Endodermal cell (in vitro differentiated cells): ENCODE measurements at regions not wholly inside any gene's neighbourhood (a gene's known extent, or its start where the extent isn't known, plus 50 kb on each side); places are given as distances from the start of the nearest gene placed in this dataset.

Experiments used
- DNase-seq: peaks from one replicate; pipeline ENCODE4 v3.0.0-alpha.2; 2017
- H3K27ac ChIP-seq: 2 replicates; pipeline ENCODE4 v1.5.1; 2013; ENCODE audit warnings: mild to moderate bottlenecking, low read depth, low read length, moderate library complexity
- H3K27me3 ChIP-seq: 2 replicates; pipeline ENCODE4 v1.6.1; 2013; ENCODE audit warnings: mild to moderate bottlenecking, low read length, moderate library complexity; ENCODE audit not compliant: insufficient read depth, control insufficient read depth, poor library complexity, severe bottlenecking
- H3K36me3 ChIP-seq: 2 replicates; pipeline ENCODE4 v1.7.0; 2013; ENCODE audit warnings: mild to moderate bottlenecking, low read length, moderate library complexity; ENCODE audit not compliant: control insufficient read depth, insufficient read depth
- H3K4me1 ChIP-seq: one replicate; pipeline ENCODE4 v1.7.0; 2013; ENCODE audit warnings: low read length; ENCODE audit not compliant: control insufficient read depth, insufficient read depth
- H3K4me3 ChIP-seq: 2 replicates; pipeline ENCODE4 v1.5.1; 2013; ENCODE audit warnings: mild to moderate bottlenecking, low read length, moderate library complexity
- H3K9ac ChIP-seq: 2 replicates; pipeline ENCODE4 v1.6.1; 2013; ENCODE audit warnings: mild to moderate bottlenecking, low read length, moderate library complexity; ENCODE audit not compliant: poor library complexity, severe bottlenecking; ENCODE audit errors: extremely low read depth
- H3K9me3 ChIP-seq: 2 replicates; pipeline ENCODE4 v1.6.1; 2013; ENCODE audit warnings: mild to moderate bottlenecking, low read length, moderate library complexity; ENCODE audit not compliant: control insufficient read depth
- H3K27ac Mint-ChIP-seq: 2 replicates; pipeline ENCODE4 v1.8.0; 2020; ENCODE audit warnings: mixed read lengths
- H3K27me3 Mint-ChIP-seq: 2 replicates; pipeline ENCODE4 v1.8.0; 2021; ENCODE audit warnings: mild to moderate bottlenecking, mixed read lengths; ENCODE audit not compliant: insufficient read depth
- H3K36me3 Mint-ChIP-seq: 2 replicates; pipeline ENCODE4 v1.8.0; 2020; ENCODE audit warnings: low read depth, mixed read lengths
- H3K4me1 Mint-ChIP-seq: 2 replicates; pipeline ENCODE4 v1.8.0; 2020; ENCODE audit warnings: mixed read lengths
- H3K4me3 Mint-ChIP-seq: 2 replicates; pipeline ENCODE4 v1.8.0; 2020; ENCODE audit warnings: mild to moderate bottlenecking, moderate library complexity, mixed read lengths
- H3K9me3 Mint-ChIP-seq: 2 replicates; pipeline ENCODE4 v1.8.0; 2020; ENCODE audit warnings: mild to moderate bottlenecking, mixed read lengths
- WGBS, 2 experiments: methylation state at CpG; one replicate each; pipeline versions ENCODE4 v1.1.5 to v1.1.7; 2013; ENCODE audit warnings: missing lambda C conversion rate in 2 of 2, mixed read lengths in 1 of 2; ENCODE audit not compliant: insufficient coverage in 1 of 2, insufficient read length in 1 of 2; 5-methylcytosine and 5-hydroxymethylcytosine counted together
- TF ChIP-seq, protein P1 (sequence below): fragments of 200-600 bp; sonication (generic); conservative IDR thresholded peaks from 2 replicates; pipeline ENCODE4 v1.5.0; 2021; ENCODE audit warnings: antibody characterized with exemption, mild to moderate bottlenecking

DNA sequence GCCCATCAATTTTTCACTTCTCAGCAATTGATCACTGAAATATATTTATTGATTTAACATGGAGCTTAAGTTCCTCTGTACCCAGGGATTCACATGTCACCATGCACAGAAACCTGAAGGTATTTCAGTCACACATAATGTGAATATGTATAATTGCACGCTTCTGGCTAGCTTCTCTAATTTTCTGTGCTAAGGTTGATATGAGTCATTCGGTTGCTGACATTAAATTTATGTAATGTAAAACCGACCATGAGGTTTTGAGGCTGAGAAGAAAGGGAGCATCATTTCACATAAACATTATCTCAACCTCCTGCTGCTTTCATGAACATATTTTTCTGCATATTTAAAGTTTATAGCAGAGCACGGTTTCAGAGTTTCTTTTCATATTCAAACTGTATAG is 381.0 kb upstream of the TPK1 start:
- Mint-ChIP-seq H3K9me3 (no peaks in the 10 kb centered on the region), H3K27ac (no peak overlapping the region), H3K4me1 (no peaks in the 10 kb centered on the region), H3K27me3 (no peaks in the 10 kb centered on the region), H3K4me3 (no peak overlapping the region), H3K36me3 (no peaks in the 10 kb centered on the region)
- WGBS, 2 experiments = 92% methylated on average over 4 of the region's 4 CpGs; no CpG with 5 or more reads in 1 of the 2 experiments
- no peak for DNase-seq
- Histone ChIP-seq H3K36me3 (no peaks in the 10 kb centered on the region), H3K27ac (no peak overlapping the region), H3K9me3 (no peaks in the 10 kb centered on the region), H3K4me1 (no peaks in the 10 kb centered on the region), H3K4me3 (no peak overlapping the region), H3K27me3 (no peaks in the 10 kb centered on the region), H3K9ac (no peak overlapping the region)
- TF ChIP-seq, protein P1, sequence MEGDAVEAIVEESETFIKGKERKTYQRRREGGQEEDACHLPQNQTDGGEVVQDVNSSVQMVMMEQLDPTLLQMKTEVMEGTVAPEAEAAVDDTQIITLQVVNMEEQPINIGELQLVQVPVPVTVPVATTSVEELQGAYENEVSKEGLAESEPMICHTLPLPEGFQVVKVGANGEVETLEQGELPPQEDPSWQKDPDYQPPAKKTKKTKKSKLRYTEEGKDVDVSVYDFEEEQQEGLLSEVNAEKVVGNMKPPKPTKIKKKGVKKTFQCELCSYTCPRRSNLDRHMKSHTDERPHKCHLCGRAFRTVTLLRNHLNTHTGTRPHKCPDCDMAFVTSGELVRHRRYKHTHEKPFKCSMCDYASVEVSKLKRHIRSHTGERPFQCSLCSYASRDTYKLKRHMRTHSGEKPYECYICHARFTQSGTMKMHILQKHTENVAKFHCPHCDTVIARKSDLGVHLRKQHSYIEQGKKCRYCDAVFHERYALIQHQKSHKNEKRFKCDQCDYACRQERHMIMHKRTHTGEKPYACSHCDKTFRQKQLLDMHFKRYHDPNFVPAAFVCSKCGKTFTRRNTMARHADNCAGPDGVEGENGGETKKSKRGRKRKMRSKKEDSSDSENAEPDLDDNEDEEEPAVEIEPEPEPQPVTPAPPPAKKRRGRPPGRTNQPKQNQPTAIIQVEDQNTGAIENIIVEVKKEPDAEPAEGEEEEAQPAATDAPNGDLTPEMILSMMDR = no peak

DNA sequence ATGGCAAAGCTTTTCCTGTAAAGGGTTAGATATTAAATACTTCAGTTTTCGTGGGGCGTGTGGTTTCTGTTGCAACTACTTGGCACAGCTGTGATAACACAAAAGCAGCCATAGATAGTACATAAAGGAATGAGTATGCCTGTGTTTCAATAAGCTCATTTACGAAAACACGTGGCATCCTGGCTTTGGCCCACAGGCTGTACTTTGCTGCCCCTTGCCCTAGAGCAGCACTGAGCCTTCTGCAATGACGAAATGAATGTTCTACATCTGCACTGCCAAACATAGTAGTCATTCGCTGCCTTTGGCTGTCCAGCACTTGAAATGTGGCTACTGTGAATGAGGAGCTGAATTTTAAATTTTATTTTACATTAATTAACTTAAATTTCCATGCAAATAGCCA is 376.2 kb upstream of the TPK1 start:
- no peak overlapping the region for H3K4me3 ChIP-seq
- no peaks in the 10 kb centered on the region for H3K36me3 ChIP-seq
- Mint-ChIP-seq H3K36me3 (no peaks in the 10 kb centered on the region), H3K4me3 (no peak overlapping the region), H3K27me3 (no peaks in the 10 kb centered on the region), H3K27ac (no peak overlapping the region), H3K4me1 (no peaks in the 10 kb centered on the region), H3K9me3 (no peaks in the 10 kb centered on the region)
- TF ChIP-seq, protein P1 = no peak
- H3K4me1 ChIP-seq = no peaks in the 10 kb centered on the region
- no peaks in the 10 kb centered on the region for H3K27me3 ChIP-seq
- WGBS, 2 experiments = 79 to 91% methylated on average over 4 to 6 of the region's 6 CpGs
- H3K27ac ChIP-seq = no peak overlapping the region
- no peak overlapping the region for H3K9ac ChIP-seq
- H3K9me3 ChIP-seq = no peaks in the 10 kb centered on the region
- DNase-seq = no peak

DNA sequence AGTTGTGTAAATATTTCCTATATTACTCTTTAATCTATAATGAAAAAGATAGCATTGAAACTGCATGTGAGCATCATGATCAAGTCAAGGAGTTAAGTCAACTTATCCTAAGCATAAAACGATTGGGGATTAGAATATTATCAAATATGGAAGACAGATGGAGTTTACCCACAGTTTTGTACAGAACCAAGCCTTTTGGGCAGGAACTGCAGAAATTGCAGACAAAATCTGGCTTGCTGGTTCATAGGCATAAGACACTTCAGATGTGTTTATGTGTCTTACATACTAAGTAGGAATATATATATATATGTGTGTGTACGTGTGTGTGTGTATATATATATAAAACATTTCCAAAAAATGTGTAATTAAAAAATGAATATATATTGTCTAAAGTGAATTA is 375.4 kb upstream of the TPK1 start:
- Mint-ChIP-seq H3K4me3 (no peak overlapping the region), H3K9me3 (no peaks in the 10 kb centered on the region), H3K27ac (no peak overlapping the region), H3K27me3 (no peaks in the 10 kb centered on the region), H3K36me3 (no peaks in the 10 kb centered on the region), H3K4me1 (no peaks in the 10 kb centered on the region)
- H3K4me3 ChIP-seq = no peak overlapping the region
- H3K9me3 ChIP-seq = no peaks in the 10 kb centered on the region
- no peak overlapping the region for H3K27ac ChIP-seq
- DNase-seq = no peak
- 88 to 100% methylated on average over 1 of the region's 2 CpGs for WGBS, 2 experiments
- no peaks in the 10 kb centered on the region for H3K36me3 ChIP-seq
- no peaks in the 10 kb centered on the region for H3K27me3 ChIP-seq
- no peak overlapping the region for H3K9ac ChIP-seq
- TF ChIP-seq, protein P1 = no peak
- no peaks in the 10 kb centered on the region for H3K4me1 ChIP-seq
